ENCODE measurements at regions not wholly inside any gene's neighbourhood (a gene's known extent, or its start where the extent isn't known, plus 50 kb on each side); places are given as distances from the start of the nearest gene placed in this dataset.

- no peak for ATAC-seq
- no peaks in the 10 kb centered on the region for H3K9me2 ChIP-seq (ENCODE audit: insufficient read depth)
- no peak overlapping the region for H3K4me2 ChIP-seq (ENCODE audit: low read length)
- H2AFZ ChIP-seq (ENCODE audit: low read depth, low read length, poor library complexity, severe bottlenecking): no peak overlapping the region
- CTCF ChIA-PET: no interaction called here
- POLR2A ChIA-PET: no interaction called here
- H3K9me3 ChIP-seq (ENCODE audit: control insufficient read depth in 1 of 2, insufficient read depth in 1 of 2, low read depth in 1 of 2, low read length in 2 of 2): no peaks in the 10 kb centered on the region
- H4K20me1 ChIP-seq (ENCODE audit: insufficient read depth): no peaks in the 10 kb centered on the region
- no peak overlapping the region for H3K9ac ChIP-seq (ENCODE audit: low read length)
- BruUV-seq (replicated peaks): no TSS peak
- no peak overlapping the region for H3K27ac ChIP-seq (ENCODE audit: low read depth, low read length)
- intact Hi-C loops (cut with micrococcal nuclease): no loop called here
- H3K4me3 ChIP-seq (replicated peaks in 1 of 2; ENCODE audit: low read depth in 1 of 2, low read length in 2 of 2): no peak overlapping the region
- no peak for TF ChIP-seq CBX3 (IDR thresholded peaks at IDR 0.05; ENCODE audit: low read depth)
- no peak for TF ChIP-seq CTCF (IDR thresholded peaks at IDR 0.05 in 2 of 3, conservative IDR thresholded peaks at IDR 0.05 in 1 of 3; ENCODE audit: borderline replicate concordance in 1 of 3, insufficient read depth in 1 of 3, low read depth in 2 of 3, low read length in 2 of 3)
- no peak for TF ChIP-seq SIN3A (IDR thresholded peaks at IDR 0.05; ENCODE audit: low read depth)
- no peak for TF ChIP-seq EZH2phosphoT487 (IDR thresholded peaks at IDR 0.05; ENCODE audit: borderline replicate concordance)
- TF ChIP-seq, protein P1, sequence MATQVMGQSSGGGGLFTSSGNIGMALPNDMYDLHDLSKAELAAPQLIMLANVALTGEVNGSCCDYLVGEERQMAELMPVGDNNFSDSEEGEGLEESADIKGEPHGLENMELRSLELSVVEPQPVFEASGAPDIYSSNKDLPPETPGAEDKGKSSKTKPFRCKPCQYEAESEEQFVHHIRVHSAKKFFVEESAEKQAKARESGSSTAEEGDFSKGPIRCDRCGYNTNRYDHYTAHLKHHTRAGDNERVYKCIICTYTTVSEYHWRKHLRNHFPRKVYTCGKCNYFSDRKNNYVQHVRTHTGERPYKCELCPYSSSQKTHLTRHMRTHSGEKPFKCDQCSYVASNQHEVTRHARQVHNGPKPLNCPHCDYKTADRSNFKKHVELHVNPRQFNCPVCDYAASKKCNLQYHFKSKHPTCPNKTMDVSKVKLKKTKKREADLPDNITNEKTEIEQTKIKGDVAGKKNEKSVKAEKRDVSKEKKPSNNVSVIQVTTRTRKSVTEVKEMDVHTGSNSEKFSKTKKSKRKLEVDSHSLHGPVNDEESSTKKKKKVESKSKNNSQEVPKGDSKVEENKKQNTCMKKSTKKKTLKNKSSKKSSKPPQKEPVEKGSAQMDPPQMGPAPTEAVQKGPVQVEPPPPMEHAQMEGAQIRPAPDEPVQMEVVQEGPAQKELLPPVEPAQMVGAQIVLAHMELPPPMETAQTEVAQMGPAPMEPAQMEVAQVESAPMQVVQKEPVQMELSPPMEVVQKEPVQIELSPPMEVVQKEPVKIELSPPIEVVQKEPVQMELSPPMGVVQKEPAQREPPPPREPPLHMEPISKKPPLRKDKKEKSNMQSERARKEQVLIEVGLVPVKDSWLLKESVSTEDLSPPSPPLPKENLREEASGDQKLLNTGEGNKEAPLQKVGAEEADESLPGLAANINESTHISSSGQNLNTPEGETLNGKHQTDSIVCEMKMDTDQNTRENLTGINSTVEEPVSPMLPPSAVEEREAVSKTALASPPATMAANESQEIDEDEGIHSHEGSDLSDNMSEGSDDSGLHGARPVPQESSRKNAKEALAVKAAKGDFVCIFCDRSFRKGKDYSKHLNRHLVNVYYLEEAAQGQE (IDR thresholded peaks at IDR 0.05; ENCODE audit: low read depth): no peak
- no peak for TF ChIP-seq ZFX (IDR thresholded peaks at IDR 0.05)
- TF ChIP-seq JUND (IDR thresholded peaks at IDR 0.05): no peak
- TF ChIP-seq TCF7L2 (IDR thresholded peaks at IDR 0.05; ENCODE audit: borderline replicate concordance, extremely low read depth, insufficient read depth, insufficient read length): no peak
- TF ChIP-seq SP1 (IDR thresholded peaks at IDR 0.05; ENCODE audit: low read depth): no peak
- no peak for TF ChIP-seq POLR2AphosphoS5 (IDR thresholded peaks at IDR 0.05; ENCODE audit: low read depth, low read length)
- no peak for TF ChIP-seq MAX (IDR thresholded peaks at IDR 0.05)
- TF ChIP-seq ZNF274 (IDR thresholded peaks at IDR 0.05; ENCODE audit: low read depth, low read length): no peak
- no peak for TF ChIP-seq ELF1 (IDR thresholded peaks at IDR 0.05; ENCODE audit: borderline replicate concordance, low read depth)
- H3K79me2 ChIP-seq (ENCODE audit: insufficient read depth, low read length): no peaks in the 10 kb centered on the region
- no peaks in the 10 kb centered on the region for H3K4me1 ChIP-seq (ENCODE audit: control insufficient read depth in 1 of 2, insufficient read depth in 2 of 2, low read length in 2 of 2)
- H3K36me3 ChIP-seq (ENCODE audit: control insufficient read depth in 1 of 2, insufficient read depth in 2 of 2, low read length in 2 of 2): no peaks in the 10 kb centered on the region
- no peak for DNase-seq (ENCODE audit: low read depth, low spot score)
- RAD21 ChIA-PET (ENCODE audit: low non-redundant PET in 1 of 2, low total read pairs in 2 of 2, uncharacterized antibody in 2 of 2, unreplicated experiment in 2 of 2): no interaction called here
- H3K27me3 ChIP-seq (ENCODE audit: insufficient read depth, low read length): no peaks in the 10 kb centered on the region
These were observed 329.2 kb downstream of the LPIN1 start for GRCh38 chr2:12075603-12076002.
